Calu3 (cell line): ENCODE measurements at regions not wholly inside any gene's neighbourhood (a gene's known extent, or its start where the extent isn't known, plus 50 kb on each side); places are given as distances from the start of the nearest gene placed in this dataset.

Source experiments
- BruUV-seq: library from RNA; stranded (reverse); fragments of 400-500 nt; replicated peaks from 2 replicates; lab custom pipeline; 2021; lab: Mats Ljungman, UMichigan
- CTCF ChIA-PET: fragments of 300-600 bp; sonication (Branson Sonifier 250); formaldehyde crosslinking; loops from one replicate; lab custom pipeline; 2022; ENCODE audit warnings: antibody characterized with exemption; lab: Charles Lee
- DNase-seq: peaks from one replicate; pipeline ENCODE4 v3.0.0; 2022
- H3K27ac Mint-ChIP-seq: one replicate; pipeline ENCODE4 v1.8.0; 2022; ENCODE audit warnings: mixed read lengths; ENCODE audit not compliant: unreplicated experiment
- H3K27me3 Mint-ChIP-seq: one replicate; pipeline ENCODE4 v1.8.0; 2022; ENCODE audit warnings: mixed read lengths; ENCODE audit not compliant: unreplicated experiment
- H3K36me3 Mint-ChIP-seq: one replicate; pipeline ENCODE4 v1.8.0; 2022; ENCODE audit warnings: mild to moderate bottlenecking, moderate library complexity, mixed read lengths; ENCODE audit not compliant: insufficient read depth, unreplicated experiment
- H3K4me1 Mint-ChIP-seq: one replicate; pipeline ENCODE4 v1.8.0; 2022; ENCODE audit warnings: mild to moderate bottlenecking, low read depth, mixed read lengths; ENCODE audit not compliant: unreplicated experiment
- H3K4me3 Mint-ChIP-seq: one replicate; pipeline ENCODE4 v1.8.0; 2022; ENCODE audit warnings: mild to moderate bottlenecking, low read depth, moderate library complexity, mixed read lengths; ENCODE audit not compliant: unreplicated experiment
- H3K9me3 Mint-ChIP-seq: one replicate; pipeline ENCODE4 v1.8.0; 2022; ENCODE audit warnings: low read depth, mixed read lengths; ENCODE audit not compliant: unreplicated experiment
- CTCF ChIP-seq: fragments of 200-600 bp; IDR thresholded peaks from one replicate; pipeline ENCODE4 v1.8.0; 2022; ENCODE audit warnings: antibody characterized with exemption; ENCODE audit not compliant: unreplicated experiment
- intact Hi-C: fragments of 100-400 bp; cut with micrococcal nuclease; formaldehyde crosslinking; loops from one replicate; pipeline ENCODE4 v1.10.0; 2022; ENCODE audit not compliant: unreplicated experiment

- no peak overlapping the region for H3K4me3 Mint-ChIP-seq
- no peak overlapping the region for H3K27ac Mint-ChIP-seq
- BruUV-seq, result no TSS peak
- no peak for TF ChIP-seq CTCF
- no peaks in the 10 kb centered on the region for H3K36me3 Mint-ChIP-seq
- H3K9me3 Mint-ChIP-seq, result no peaks in the 10 kb centered on the region
- CTCF ChIA-PET, result no interaction called here
- no peaks in the 10 kb centered on the region for H3K4me1 Mint-ChIP-seq
- DNase-seq, result no peak
- intact Hi-C loops, result no loop called here
- no peaks in the 10 kb centered on the region for H3K27me3 Mint-ChIP-seq
Measured at GRCh38 chr5:167595196-167595595, 696.2 kb upstream of the WWC1 start.

DNA sequence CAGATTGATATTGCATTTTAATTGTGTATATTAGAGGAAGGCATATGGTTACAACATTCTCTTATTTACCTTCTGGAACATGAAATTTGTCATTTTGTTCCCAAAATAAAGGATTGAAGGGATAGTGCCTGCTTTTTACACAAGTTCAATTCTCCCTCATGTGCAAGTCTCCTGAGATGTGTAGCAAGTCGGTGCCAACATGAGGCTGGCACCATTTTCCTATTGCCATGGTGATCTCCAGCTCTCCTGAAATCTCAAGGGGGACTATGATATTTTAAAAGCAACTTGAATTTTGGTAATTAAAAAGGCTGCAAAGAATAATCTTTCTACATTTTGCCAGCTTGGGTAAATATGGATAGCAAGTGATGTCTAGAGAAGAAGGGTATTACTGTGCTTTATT, 693.3 kb upstream of the WWC1 start:
- DNase-seq, result no peak
- intact Hi-C loops, result no loop called here
- CTCF ChIA-PET, result no interaction called here
- no peak for TF ChIP-seq CTCF
- H3K4me3 Mint-ChIP-seq, result no peak overlapping the region
- no peaks in the 10 kb centered on the region for H3K36me3 Mint-ChIP-seq
- no peaks in the 10 kb centered on the region for H3K27me3 Mint-ChIP-seq
- H3K4me1 Mint-ChIP-seq, result no peaks in the 10 kb centered on the region
- no peak overlapping the region for H3K27ac Mint-ChIP-seq
- BruUV-seq, result no TSS peak
- H3K9me3 Mint-ChIP-seq, result no peaks in the 10 kb centered on the region

GRCh38 chr5:167602067-167602466, 689.4 kb upstream of the WWC1 start:
- Mint-ChIP-seq H3K27ac (no peak overlapping the region), H3K9me3 (no peaks in the 10 kb centered on the region), H3K27me3 (no peaks in the 10 kb centered on the region), H3K4me1 (no peaks in the 10 kb centered on the region), H3K36me3 (no peaks in the 10 kb centered on the region), H3K4me3 (no peak overlapping the region)
- DNase-seq, result no peak
- no TSS peak for BruUV-seq
- CTCF ChIA-PET, result no interaction called here
- no peak for TF ChIP-seq CTCF
- intact Hi-C loops, result no loop called here

- Mint-ChIP-seq H3K27me3 (no peaks in the 10 kb centered on the region), H3K36me3 (no peaks in the 10 kb centered on the region), H3K9me3 (no peaks in the 10 kb centered on the region), H3K27ac (no peak overlapping the region), H3K4me1 (no peaks in the 10 kb centered on the region), H3K4me3 (no peak overlapping the region)
- no peak for DNase-seq
- TF ChIP-seq CTCF, result no peak
- CTCF ChIA-PET, result no interaction called here
- intact Hi-C loops, result no loop called here
- BruUV-seq, result no TSS peak
Measured at GRCh38 chr5:167603135-167603534, 688.3 kb upstream of the WWC1 start.
